Erythroblast (primary cell): ENCODE measurements at regions not wholly inside any gene's neighbourhood (a gene's known extent, or its start where the extent isn't known, plus 50 kb on each side); places are given as distances from the start of the nearest gene placed in this dataset.

Experiments used
- DNase-seq, 2 experiments: peaks; one replicate each; lab custom pipeline; 2025; lab: John Stamatoyannopoulos, UW
- GATA1 ChIP-seq: IDR thresholded peaks from 2 replicates; pipeline ENCODE4 v1.6.1; 2011; ENCODE audit warnings: low read depth, mild to moderate bottlenecking, control low read depth, low read length, moderate library complexity
- POLR2A ChIP-seq: IDR thresholded peaks from 2 replicates; pipeline ENCODE4 v1.6.1; 2011; ENCODE audit warnings: mild to moderate bottlenecking, low read length

DNA sequence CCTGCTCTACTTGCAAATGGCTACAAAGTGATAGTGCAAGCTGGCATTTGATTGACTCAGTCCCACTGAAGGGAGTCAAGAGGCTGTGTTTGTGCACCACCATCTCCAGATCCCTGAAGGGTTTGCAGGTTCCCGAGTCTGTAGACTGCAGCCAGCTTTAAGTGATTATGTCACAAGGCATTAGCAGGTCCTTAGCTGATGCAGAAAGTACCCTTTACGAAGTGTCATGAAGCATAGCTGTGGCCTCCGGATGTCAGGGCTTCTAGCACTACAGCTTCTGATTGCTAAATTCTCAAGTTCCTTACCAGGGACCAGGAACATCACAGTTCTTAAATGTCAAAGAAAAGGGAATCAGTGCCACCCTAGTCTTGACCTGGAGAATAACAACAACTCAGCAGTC is 311.3 kb upstream of the TRPC7 start:
- TF ChIP-seq GATA1 = no peak
- TF ChIP-seq POLR2A = no peak
- DNase-seq = no peak

- no peak for DNase-seq
- TF ChIP-seq POLR2A = no peak
- no peak for TF ChIP-seq GATA1
These were observed 310.4 kb upstream of the TRPC7 start for GRCh38 chr5:136675769-136676168.

DNA sequence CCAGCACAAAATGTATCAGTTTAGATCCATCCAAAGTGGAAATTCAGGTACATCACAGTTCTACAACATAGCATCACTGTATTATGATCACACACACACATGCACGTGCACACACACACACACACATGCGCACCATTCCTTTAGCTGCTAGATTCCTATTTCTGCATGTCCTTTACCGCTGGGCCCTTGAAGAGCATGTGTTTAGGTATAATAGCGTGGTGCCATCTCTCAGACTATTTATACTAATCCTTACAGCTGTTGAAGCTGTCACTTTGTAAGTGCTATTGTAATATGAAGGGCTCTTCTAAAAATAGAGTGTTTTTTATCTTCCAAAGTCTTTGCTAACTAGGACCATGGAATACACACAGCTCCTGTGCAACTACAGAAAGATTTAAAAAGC is 308.8 kb upstream of the TRPC7 start:
- TF ChIP-seq POLR2A (no peak), GATA1 (no peak)
- no peak for DNase-seq

GRCh38 chr5:136667789-136668188 is 302.4 kb upstream of the TRPC7 start:
- DNase-seq = no peak
- TF ChIP-seq GATA1 = no peak
- no peak for TF ChIP-seq POLR2A

- no peak for DNase-seq
- TF ChIP-seq GATA1 = no peak
These were observed 301.8 kb upstream of the TRPC7 start for GRCh38 chr5:136666970-136667620.

- no peak for DNase-seq
- TF ChIP-seq GATA1 (no peak), POLR2A (no peak)
These were observed 300.0 kb upstream of the TRPC7 start for GRCh38 chr5:136665331-136665730.

DNA sequence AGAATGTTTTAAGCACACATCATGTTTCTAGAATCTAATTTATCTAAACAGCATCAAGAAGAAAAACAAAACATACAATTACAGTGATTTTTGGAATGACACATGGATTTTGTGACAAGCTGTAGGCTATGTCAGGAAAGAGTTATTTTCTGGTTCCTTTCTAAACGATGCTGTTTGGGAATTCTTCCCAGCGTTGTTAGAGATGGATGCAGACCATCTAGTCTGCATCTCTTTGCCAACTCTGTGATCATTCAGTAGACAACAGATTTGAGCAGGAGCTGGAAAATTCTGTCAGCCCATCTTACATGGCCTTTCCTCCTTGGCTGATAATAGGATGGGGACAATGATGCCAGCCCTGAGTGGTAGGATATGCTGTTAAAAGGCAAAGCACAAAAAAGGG is 295.7 kb upstream of the TRPC7 start:
- TF ChIP-seq POLR2A = no peak
- TF ChIP-seq GATA1 = no peak
- DNase-seq = no peak

GRCh38 chr5:136656811-136657210 is 291.5 kb upstream of the TRPC7 start:
- no peak for TF ChIP-seq GATA1
- no peak for DNase-seq

- TF ChIP-seq POLR2A (no peak), GATA1 (no peak)
- DNase-seq = no peak
These were observed 290.1 kb upstream of the TRPC7 start for GRCh38 chr5:136655468-136655867.

DNA sequence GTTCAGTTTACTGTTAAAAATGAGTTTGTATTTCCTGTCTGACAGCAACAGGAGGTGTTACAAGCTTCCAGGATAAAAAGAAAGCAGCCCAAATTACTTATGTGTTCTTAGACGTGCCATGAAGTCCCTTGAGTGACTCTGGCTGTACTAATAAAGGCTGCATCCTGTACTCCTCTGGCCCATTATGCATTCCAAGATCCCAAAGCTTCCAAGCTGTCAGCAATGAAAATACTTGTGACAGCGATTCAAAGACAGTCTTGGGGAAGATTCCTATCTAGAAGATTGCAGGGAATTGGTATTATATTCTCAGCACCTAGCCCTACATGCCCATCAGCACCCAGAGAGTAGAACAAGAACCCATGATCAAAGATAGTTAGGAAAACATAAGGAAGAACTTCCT is 281.6 kb upstream of the TRPC7 start:
- TF ChIP-seq GATA1 = no peak
- TF ChIP-seq POLR2A = no peak
- DNase-seq = no peak

GRCh38 chr5:136642976-136643375 is 277.6 kb upstream of the TRPC7 start:
- no peak for DNase-seq

DNA sequence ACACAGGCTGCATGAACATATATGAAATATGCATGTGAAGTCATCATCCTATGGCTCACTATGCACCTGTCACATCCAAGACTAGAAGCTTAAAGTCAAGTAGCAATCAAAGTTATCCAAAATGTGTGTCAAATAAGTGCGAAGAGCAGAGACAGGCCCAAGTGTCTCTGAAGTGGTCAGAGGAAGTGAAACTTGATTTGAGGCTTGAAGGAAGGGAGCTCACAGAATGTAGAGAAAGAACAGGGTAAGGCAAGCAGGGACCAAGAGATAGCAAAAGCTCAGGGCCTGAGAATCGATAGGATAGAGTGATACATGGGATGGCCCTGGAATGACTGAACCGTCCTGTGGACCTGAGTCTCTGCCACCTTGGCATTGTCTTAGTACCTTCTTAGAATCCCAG is 274.3 kb upstream of the TRPC7 start:
- DNase-seq = no peak
- TF ChIP-seq POLR2A (no peak), GATA1 (no peak)

More at GRCh38 chr5:136642976-136643375, 277.6 kb upstream of the TRPC7 start:
- no peak for TF ChIP-seq GATA1
- TF ChIP-seq POLR2A = no peak

- DNase-seq = no peak
- no peak for TF ChIP-seq GATA1
- TF ChIP-seq POLR2A = no peak
These were observed 272.7 kb upstream of the TRPC7 start for GRCh38 chr5:136638084-136638483.

DNA sequence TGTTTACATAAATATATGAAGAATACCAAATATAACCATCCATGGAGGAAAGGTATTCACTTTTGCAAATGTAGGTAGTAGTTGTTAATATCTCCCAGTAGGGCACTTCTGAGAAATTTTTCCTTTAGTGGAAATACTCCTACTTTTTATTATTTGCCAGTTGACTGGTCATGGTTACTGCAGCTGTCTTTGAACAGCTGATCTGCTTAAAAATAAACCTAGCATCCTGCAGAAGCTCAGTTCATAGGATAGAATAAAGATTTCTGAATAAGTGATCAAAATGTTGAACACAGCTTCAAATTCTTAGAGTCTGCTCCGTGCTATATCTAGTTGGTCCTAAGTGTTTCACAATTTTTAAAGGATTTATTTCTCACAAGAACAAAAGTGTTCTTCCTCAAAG is 270.7 kb upstream of the TRPC7 start:
- TF ChIP-seq GATA1 = no peak
- TF ChIP-seq POLR2A = no peak
- no peak for DNase-seq

GRCh38 chr5:136631186-136631585 is 265.8 kb upstream of the TRPC7 start:
- DNase-seq = no peak
- no peak for TF ChIP-seq POLR2A
- TF ChIP-seq GATA1 = no peak
